ENCODE measurements at regions not wholly inside any gene's neighbourhood (a gene's known extent, or its start where the extent isn't known, plus 50 kb on each side); places are given as distances from the start of the nearest gene placed in this dataset.
"Not testable (repeated sequence)": the region's sequence is repeated elsewhere in the genome, so short reads cannot be mapped to it uniquely, and the experiment has no call there.

DNA sequence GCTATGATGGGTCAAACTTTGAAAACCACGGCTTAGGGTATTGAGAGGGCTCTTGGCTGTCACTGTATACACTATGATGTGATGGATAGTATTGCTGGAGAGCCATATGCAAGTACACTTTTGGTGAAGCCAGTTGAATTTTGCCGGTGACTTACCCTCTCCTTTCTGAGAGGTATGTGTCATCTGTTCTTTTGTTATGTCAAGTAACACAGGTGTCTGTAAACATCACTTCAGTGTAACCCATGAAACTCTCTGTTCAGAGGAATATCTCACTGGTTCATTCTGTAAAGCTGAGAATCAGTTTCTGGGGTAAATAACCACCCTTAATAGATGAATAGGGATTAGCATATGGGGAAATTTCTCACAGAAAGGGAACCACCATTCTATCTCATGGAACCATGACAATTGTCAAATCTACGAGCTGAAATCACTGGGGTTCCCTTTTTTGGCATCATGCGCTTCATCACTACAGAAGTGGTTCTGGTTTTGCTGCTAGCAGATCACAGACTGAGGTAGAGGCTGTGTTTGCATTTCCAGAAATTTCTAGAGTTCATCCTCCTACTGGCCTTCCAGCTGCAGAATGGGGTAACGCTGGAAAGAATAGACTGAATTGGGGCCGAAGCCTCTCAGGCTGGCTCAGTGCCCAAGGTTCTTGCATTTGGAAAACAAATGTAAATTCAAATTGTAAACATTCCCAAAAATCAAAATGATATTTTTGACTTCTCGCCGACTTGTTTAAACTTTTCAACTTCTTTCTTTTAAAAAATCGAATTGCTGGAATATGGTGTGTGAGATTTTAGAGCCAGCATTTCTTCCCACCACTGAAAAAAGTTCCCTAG is 83.3 kb upstream of the CREB5 start:
- no peak for DNase-seq (ENCODE audit: low read depth in 2 of 2)

DNA sequence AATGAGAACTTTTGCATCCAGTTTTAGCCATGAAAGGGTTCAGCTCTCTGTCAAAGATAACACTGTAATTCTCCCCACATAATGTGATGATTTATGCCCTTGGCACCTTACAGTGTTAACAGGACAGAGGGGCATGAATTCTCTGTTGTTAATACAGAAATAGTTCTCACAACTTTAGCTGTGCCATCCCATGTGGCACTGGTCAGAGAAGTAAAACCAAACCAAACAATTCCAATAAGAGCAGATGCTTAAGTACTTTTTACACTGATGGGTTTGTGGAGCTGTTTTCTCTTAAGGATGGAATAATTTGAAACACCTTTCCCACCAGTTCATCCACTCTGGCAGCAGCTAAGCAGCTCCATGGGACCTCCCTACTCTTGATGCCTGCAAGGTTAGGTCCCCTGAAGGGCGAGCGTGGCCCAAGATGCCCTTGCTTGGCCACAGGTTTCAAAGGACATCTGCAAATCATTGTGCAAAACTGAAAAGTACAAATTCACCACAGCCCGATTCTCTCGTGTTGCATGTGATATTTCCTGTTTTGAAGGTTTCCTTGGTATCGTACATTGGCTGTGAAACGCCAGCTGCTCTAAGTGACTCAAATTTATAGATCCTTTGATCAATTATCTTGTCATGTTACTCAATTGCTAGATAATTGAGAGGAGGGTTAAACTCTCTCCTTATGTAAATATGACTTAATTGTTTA is 82.5 kb upstream of the CREB5 start:
- peak; percentile 1 to 2 for DNase-seq (ENCODE audit: low read depth in 2 of 2)

DNA sequence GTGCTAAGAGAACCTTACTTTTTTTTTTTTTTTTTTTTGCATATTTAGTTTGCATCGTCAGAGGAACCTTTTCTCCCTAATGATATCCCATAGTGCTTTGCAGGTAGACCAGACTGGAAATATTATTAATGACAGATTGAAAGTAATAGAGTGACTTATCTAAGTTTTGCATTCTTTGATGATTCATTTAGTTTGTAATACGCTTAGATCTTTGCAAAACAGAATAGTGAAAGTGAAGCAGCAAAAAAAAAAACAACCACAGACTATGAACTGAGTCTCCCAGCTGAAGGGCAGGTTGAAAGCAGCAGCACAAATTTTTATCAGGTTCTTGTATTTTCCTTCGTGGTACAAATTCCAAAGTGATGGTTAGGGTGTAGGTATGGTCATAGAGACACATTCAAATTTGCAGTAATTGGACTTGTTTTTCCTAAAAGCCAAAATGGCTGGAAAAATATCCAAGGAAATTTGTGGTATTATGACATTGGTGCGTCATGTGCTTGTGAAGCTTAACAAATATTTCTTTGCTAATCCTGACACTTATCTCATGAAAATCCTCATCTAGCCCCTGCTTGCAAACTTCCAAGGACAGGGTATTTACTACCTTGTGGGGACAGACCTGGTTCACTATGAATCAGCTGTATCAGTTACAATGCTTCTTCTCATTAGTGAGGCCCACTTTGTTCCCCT is 81.8 kb upstream of the CREB5 start:
- no peak for DNase-seq (ENCODE audit: low read depth in 2 of 2)

DNA sequence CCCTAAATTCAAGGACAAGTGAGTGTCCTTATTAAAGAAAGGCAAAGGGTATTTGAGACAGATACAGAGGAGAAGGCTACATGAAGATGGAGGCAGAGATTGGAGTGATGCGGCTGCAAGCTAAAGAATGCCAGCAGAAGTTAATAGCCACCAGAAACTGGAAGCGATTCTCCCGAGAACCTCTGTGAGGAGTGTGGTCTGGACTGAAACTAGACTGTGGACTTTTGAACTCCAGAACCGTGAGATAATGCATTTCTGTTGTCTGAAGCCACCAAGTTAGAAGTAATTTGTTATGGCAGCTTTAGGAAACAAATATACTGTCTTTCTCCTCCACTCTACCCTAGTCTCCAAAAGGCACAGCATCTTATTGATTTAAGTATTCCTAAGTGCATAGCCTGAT is 80.3 kb upstream of the CREB5 start:
- DNase-seq (ENCODE audit: low read depth in 2 of 2), result no peak

- DNase-seq (ENCODE audit: low read depth in 2 of 2), result not testable (repeated sequence)
These were observed 78.8 kb upstream of the CREB5 start for GRCh38 chr7:28333548-28333947.

GRCh38 chr7:28336806-28337205 is 75.5 kb upstream of the CREB5 start:
- no peak for DNase-seq (ENCODE audit: low read depth in 2 of 2)

DNA sequence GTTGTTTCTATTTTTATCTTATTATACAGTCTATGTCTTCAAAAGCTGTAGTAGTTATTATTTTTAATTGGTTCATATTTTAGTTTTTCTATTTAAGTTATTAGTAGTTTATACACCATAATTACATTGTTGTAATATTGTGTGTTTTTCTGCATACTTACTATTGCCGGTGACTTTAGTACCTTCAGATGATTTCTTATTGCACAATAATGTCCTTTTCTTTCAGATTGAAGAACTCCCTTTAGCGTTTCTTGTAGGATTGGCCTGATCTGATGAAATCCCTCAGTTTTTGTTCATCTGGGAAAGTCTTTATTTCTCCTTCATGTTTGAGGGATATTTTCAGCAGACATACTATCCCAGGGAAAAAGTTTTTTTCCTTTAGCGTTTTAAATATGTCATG is 74.3 kb upstream of the CREB5 start:
- no peak for DNase-seq (ENCODE audit: low read depth in 2 of 2)

DNA sequence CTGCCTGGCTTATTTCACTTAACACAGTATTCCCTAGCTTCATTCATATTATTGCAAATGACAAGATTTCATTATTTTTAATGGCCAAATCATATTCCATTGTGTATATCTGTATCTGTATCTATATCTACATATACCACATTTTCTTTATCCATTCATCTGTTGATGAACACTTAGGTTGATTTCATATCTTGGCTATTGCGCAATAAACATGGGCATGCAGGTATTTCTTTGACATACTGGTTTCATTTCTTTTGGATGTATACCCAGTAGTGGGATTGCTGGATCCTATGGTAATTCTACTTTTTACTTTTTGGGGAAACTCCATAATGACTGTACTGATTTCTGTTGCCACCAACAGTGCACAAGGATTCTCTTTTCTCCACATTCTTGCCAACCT is 68.9 kb upstream of the CREB5 start:
- no peak for DNase-seq (ENCODE audit: low read depth in 2 of 2)

GRCh38 chr7:28346256-28346655 is 66.1 kb upstream of the CREB5 start:
- DNase-seq (ENCODE audit: low read depth in 2 of 2), result no peak

- no peak for DNase-seq (ENCODE audit: low read depth in 2 of 2)
These were observed 65.5 kb upstream of the CREB5 start for GRCh38 chr7:28346676-28347363.

DNA sequence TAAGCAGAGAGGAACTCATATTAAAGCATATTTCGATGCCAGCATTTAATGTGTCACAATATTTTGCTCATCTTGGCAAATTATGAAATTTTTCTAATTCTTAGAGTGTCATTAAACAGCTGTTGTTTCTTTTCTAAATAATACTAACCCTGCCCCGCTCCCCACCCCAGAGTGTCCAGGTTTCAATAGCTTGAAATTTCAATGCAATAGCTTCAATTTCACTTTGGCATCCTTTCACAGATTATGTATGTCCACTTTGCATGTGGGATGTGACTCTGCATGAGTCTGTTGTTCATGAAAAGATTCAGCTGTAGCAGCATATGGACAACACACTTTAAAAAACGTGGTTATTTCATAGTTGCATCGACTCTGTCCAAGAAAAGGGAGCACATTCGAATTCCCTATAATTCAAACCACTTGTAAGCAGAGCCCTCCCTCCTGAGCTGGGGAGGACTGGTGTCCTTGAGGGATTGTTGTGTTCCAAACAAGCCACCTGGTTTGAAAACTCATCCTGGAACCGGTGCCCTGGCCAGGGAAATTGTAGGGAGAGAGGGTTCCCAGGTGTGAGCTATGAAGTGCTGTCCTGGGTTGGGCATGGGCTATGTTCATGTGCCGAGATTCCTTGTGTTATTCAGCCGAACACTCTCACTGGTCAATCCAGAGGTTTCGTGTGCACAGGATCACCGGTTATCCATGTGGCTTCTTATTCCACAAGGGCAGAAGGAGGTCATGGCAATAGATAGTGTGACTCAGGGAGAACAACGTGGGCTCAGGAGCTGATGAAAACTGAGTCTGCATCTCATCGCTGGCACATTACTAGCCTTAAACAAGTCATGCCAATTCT is 64.6 kb upstream of the CREB5 start:
- no peak for DNase-seq (ENCODE audit: low read depth in 2 of 2)

DNA sequence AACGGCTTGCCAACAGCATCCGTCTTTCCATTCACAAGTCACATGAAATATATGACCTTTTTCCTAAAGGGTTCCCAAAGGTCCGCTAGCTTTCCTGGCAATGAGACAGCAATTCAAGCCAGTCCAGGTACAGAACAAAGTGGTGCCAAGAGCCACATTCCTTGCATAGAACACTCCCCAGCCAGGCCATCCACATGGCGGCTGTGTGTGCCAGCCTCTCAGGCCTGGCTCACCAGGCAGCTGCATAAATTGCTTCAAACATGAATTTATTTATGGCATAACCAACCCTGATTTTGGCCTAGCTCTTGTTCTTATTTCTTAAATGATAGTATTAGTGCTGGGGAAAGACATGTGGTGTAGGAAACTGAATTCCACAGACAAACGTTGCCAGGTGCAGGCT is 63.7 kb upstream of the CREB5 start:
- DNase-seq (ENCODE audit: low read depth in 2 of 2), result no peak

DNA sequence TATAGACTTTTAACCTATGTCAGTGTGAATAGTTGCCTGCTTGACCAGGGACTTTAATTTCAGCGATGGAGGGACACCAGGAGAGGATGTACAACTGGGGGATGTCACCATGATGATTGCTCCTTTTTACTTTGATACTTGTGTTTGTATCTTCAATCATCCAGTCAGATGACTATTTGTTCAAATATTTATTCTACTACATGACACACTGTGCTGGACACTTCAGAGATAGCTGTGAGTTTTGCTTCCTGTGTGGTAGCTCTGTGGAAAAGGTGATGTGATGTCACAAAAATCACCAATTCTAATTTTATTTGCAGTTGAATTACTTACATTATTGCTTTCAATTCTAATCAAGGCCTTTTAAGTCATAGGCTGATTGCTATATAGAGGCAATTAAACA is 62.7 kb upstream of the CREB5 start:
- DNase-seq (ENCODE audit: low read depth in 2 of 2), result no peak

DNA sequence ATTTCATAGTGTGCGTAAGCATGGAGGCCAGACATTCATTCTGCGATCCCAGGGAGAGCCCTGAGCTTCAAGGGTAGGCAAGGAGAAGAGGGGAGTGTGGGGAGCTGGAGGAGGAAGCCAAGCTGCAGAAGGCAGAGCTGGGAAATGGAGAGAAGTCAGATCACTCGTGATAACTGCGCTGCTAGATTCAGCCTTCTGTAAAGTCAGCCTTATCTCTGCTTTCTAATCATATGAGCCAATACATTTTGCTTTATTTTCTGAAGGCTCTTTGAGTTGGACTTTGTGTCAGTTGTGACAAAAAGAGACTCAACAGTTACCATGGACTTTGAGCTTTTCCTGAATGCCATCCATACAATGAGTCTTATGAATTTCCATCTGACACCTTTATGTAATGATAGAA is 61.7 kb upstream of the CREB5 start:
- DNase-seq (ENCODE audit: low read depth in 2 of 2), result no peak

- DNase-seq (ENCODE audit: low read depth in 2 of 2), result no peak
These were observed 60.9 kb upstream of the CREB5 start for GRCh38 chr7:28351450-28351849.

- no peak for DNase-seq (ENCODE audit: low read depth in 2 of 2)
These were observed 57.5 kb upstream of the CREB5 start for GRCh38 chr7:28354601-28355402.

DNA sequence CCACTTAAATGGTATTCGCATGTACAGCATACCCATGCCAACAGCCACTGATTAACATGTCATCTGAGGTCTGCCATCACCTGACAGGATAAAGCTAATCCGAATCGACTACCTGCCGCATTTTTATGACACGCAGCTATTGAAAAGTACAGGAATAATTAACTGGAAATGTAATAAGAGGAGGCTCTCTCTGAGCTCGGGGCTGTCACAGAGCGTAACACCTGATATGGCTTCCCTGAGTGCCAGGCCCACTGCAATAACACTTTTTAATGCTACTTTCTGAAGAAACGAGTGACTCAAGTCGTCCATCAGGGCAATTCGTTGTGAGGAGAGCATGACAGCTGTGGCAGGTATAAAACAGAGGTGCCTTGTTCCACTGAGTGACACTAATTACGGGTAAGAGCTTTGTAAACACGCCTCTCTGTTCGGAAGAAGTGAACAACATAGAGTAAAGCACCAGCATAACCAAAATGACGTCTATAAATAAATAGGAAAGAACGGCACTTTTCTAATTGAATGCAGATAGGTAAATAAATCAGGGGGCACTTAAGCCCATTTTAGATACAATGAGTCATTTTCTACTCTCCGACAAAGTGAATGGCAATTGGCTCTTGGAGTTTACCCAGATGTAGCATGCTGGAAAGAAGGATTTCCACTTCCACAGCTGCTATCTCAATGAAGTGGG is 56.5 kb upstream of the CREB5 start:
- DNase-seq (ENCODE audit: low read depth in 2 of 2), result no peak

- DNase-seq (ENCODE audit: low read depth in 2 of 2), result no peak
These were observed 55.7 kb upstream of the CREB5 start for GRCh38 chr7:28356619-28357018.

DNA sequence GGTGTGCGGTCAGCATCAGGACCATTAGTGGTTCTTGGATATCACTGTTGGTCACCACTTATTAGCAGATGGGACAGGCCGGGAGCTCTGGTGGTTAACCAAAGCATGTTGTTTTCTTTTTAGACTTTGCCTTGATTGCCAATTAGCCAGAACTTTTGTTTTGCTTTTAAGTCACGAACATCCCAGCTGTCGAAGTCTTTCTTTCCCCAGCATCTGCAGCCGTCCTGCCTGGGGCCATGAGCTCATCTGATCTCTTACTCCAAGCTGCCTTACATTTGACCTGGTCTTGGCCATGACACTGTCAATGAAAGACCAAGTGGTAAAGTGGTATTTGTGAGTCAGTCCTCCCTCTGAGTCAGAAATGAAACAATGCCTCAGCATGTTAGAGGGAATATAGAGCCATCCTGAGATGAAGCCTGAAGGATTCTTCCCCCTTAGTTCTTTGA is 53.9 kb upstream of the CREB5 start:
- no peak for DNase-seq (ENCODE audit: low read depth in 2 of 2)

DNA sequence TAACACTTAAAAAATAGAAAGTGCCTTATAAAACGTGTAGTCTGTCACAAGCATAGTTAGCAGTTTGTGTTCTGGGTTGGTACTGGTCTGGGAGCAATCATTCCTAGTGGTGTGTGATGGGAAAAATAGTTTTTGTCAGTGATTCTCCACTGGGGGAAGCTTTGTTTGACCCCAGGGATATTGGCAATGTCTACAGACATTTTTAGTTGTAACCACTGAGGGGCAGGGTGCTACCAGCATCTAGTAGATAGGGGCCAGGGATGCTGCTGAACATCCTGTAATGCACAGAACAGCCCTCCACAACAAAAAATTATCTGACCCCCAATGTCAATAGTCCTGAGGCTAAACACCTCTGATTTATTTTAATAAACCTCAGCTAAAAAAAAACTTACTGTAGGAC is 51.6 kb upstream of the CREB5 start:
- no peak for DNase-seq (ENCODE audit: low read depth in 2 of 2)
